ENCODE measurements at regions not wholly inside any gene's neighbourhood (a gene's known extent, or its start where the extent isn't known, plus 50 kb on each side); places are given as distances from the start of the nearest gene placed in this dataset.

DNA sequence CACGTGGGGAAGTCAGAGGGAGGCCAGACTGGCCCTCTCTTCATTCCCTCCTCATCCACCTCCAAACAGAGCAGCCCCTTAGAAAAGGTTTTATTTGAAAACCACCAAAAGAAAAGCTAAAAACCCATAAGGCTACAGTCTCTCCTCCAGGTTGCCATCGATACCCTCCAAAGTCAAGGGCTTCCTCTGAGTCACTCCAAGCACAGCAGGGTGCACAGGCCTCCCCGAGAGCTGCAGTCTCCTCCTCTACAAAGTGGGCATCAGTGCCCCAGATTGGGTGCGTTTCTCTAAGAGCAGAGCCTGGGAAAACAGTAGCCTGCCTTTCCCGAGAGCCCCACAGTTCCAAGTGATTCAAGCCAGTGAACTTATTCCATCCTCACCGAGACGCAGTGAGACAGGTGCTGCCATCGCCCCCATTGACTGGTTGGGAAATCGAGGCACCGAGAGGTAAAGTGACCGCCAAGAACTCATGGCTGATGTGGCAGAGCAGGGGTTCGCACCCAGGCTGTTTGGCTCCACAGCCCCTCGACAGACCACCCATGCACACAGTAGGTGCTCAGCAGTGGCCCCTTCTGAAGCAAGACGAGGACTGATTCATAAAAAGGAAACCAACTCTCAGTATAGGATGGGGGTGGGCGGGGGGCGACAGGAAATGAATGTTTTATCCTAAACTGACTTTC is 91.7 kb upstream of the SHISAL1 start:
- TF ChIP-seq GATA2 (IDR thresholded peaks at IDR 0.05; ENCODE audit: low read depth, low read length) = no peak
- TF ChIP-seq GATA3 (IDR thresholded peaks at IDR 0.05; ENCODE audit: low read depth, low read length) = no peak

Data from SH-SY5Y (cell line).